ENCODE measurements at regions not wholly inside any gene's neighbourhood (a gene's known extent, or its start where the extent isn't known, plus 50 kb on each side); places are given as distances from the start of the nearest gene placed in this dataset.

DNA sequence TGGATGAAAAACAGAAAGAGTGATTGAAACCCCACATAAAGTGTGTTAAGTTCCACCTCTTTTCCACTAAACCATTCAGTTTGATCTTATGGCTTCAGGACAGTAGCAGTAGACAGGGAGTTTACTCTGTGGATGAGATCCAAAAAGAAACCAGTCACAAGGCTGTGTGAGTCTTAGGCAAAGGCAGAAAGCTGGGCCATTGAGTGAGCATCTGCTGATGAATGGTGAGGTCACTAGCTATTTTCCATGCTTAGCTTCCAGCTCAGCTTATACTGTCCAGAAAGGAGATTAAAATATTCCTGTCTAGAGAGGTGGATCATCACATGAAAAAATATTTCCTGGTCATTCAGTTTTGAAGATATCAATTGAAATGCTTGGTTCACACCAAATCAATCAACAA, 1643.9 kb downstream of the HACE1 start:
- TF ChIP-seq CTCF (IDR thresholded peaks at IDR 0.05) = no peak
- no peak for TF ChIP-seq POLR2A (IDR thresholded peaks at IDR 0.05)
